Sigmoid colon (tissue), 4 donors: ENCODE measurements at regions not wholly inside any gene's neighbourhood (a gene's known extent, or its start where the extent isn't known, plus 50 kb on each side); places are given as distances from the start of the nearest gene placed in this dataset.

ENCODE experiments used
- EP300 ChIP-seq, 4 donors: sonication (generic); formaldehyde crosslinking; IDR thresholded peaks; one replicate each; pipeline ENCODE4 v1.6.1; 2017; ENCODE audit warnings: antibody characterized with exemption in 4 of 4
- POLR2A ChIP-seq, 2 donors: fragments of 450-650 bp; IDR thresholded peaks; one replicate each; pipeline ENCODE4 v1.6.1; 2016; ENCODE audit warnings: antibody characterized with exemption in 2 of 2, mild to moderate bottlenecking in 2 of 2, moderate library complexity in 2 of 2
- POLR2AphosphoS5 ChIP-seq, 4 donors: sonication (generic); formaldehyde crosslinking; IDR thresholded peaks; one replicate each; pipeline ENCODE4 v1.6.1; 2017; ENCODE audit warnings: antibody characterized with exemption in 4 of 4
- TF ChIP-seq, protein P1 (sequence below), 4 experiments: fragments of 450-650 bp in 3 of 4; fragments of 200-600 bp in 1 of 4; IDR thresholded peaks; one replicate each; pipeline ENCODE4 v1.5.1; 2016 to 2019; ENCODE audit warnings: antibody characterized with exemption in 4 of 4, mild to moderate bottlenecking in 3 of 4, moderate library complexity in 2 of 4

DNA sequence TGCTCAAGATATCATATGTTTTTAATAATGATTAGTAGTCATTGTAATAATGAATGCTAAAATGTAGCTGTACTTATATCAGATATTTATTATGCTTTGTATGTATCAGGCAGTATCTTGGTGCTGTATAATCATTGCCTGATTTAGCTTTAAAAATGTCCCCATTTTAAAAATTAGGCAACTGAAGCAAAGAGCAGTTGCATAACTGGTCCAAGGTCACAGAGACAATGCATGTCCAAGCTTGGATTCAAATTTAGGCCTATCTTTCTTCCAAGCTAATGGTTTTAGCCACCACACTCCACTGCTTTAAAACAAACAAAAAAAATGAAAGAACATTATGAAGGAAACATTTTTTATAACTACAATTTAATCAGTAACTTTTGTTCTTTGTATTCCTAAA lies 725.8 kb upstream of the RAG2 start:
- TF ChIP-seq, protein P1, sequence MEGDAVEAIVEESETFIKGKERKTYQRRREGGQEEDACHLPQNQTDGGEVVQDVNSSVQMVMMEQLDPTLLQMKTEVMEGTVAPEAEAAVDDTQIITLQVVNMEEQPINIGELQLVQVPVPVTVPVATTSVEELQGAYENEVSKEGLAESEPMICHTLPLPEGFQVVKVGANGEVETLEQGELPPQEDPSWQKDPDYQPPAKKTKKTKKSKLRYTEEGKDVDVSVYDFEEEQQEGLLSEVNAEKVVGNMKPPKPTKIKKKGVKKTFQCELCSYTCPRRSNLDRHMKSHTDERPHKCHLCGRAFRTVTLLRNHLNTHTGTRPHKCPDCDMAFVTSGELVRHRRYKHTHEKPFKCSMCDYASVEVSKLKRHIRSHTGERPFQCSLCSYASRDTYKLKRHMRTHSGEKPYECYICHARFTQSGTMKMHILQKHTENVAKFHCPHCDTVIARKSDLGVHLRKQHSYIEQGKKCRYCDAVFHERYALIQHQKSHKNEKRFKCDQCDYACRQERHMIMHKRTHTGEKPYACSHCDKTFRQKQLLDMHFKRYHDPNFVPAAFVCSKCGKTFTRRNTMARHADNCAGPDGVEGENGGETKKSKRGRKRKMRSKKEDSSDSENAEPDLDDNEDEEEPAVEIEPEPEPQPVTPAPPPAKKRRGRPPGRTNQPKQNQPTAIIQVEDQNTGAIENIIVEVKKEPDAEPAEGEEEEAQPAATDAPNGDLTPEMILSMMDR (IDR thresholded peaks at IDR 0.05), result no peak
- TF ChIP-seq POLR2AphosphoS5 (IDR thresholded peaks at IDR 0.05) (no peak), POLR2A (IDR thresholded peaks at IDR 0.05) (no peak), EP300 (IDR thresholded peaks at IDR 0.05) (no peak)
